ENCODE measurements at regions not wholly inside any gene's neighbourhood (a gene's known extent, or its start where the extent isn't known, plus 50 kb on each side); places are given as distances from the start of the nearest gene placed in this dataset.

GRCh38 chr16:80171746-80172145, 369.0 kb upstream of the DYNLRB2 start (continued):
- TF ChIP-seq, protein P1, sequence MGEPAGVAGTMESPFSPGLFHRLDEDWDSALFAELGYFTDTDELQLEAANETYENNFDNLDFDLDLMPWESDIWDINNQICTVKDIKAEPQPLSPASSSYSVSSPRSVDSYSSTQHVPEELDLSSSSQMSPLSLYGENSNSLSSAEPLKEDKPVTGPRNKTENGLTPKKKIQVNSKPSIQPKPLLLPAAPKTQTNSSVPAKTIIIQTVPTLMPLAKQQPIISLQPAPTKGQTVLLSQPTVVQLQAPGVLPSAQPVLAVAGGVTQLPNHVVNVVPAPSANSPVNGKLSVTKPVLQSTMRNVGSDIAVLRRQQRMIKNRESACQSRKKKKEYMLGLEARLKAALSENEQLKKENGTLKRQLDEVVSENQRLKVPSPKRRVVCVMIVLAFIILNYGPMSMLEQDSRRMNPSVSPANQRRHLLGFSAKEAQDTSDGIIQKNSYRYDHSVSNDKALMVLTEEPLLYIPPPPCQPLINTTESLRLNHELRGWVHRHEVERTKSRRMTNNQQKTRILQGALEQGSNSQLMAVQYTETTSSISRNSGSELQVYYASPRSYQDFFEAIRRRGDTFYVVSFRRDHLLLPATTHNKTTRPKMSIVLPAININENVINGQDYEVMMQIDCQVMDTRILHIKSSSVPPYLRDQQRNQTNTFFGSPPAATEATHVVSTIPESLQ (CRISPR knock-in tag; IDR thresholded peaks at IDR 0.05): no peak
- TF ChIP-seq AR (CRISPR knock-in tag; IDR thresholded peaks at IDR 0.05) (no peak), MXD4 (CRISPR knock-in tag; IDR thresholded peaks at IDR 0.05; ENCODE audit: borderline replicate concordance) (no peak)
- TF ChIP-seq, protein P2, sequence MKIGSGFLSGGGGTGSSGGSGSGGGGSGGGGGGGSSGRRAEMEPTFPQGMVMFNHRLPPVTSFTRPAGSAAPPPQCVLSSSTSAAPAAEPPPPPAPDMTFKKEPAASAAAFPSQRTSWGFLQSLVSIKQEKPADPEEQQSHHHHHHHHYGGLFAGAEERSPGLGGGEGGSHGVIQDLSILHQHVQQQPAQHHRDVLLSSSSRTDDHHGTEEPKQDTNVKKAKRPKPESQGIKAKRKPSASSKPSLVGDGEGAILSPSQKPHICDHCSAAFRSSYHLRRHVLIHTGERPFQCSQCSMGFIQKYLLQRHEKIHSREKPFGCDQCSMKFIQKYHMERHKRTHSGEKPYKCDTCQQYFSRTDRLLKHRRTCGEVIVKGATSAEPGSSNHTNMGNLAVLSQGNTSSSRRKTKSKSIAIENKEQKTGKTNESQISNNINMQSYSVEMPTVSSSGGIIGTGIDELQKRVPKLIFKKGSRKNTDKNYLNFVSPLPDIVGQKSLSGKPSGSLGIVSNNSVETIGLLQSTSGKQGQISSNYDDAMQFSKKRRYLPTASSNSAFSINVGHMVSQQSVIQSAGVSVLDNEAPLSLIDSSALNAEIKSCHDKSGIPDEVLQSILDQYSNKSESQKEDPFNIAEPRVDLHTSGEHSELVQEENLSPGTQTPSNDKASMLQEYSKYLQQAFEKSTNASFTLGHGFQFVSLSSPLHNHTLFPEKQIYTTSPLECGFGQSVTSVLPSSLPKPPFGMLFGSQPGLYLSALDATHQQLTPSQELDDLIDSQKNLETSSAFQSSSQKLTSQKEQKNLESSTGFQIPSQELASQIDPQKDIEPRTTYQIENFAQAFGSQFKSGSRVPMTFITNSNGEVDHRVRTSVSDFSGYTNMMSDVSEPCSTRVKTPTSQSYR (CRISPR knock-in tag; IDR thresholded peaks at IDR 0.05): no peak
- TF ChIP-seq, protein P3, sequence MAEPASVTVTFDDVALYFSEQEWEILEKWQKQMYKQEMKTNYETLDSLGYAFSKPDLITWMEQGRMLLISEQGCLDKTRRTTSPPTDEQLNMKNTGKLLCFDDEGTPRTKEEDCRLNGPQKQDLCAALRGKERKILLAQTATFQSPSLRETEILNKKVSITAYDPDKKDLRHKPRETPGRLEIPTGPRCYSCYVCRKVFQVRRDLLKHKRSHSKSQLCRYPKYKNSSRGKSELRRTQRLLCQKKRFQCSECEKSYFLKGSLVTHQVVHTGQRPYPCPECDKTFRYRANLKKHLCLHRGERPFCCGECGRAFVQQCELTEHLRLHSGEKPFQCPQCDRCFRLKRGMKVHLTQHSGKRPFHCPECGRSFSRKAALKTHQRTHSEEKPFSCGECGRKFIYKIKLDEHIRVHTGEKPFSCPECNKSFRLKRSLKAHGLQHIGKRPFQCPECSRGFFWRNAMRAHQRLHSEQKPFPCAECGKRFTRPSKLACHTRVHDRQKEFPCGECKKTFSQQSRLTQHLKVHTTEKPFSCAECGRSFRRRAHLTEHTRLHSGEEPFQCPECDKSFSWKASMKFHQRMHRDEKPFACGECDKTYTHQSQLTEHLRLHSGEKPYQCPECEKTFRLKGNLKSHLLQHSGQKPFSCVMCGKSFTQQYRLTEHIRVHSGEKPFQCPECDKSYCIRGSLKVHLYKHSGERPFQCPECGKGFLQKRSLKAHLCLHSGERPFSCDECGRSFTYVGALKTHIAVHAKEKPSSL (CRISPR knock-in tag; conservative IDR thresholded peaks at IDR 0.05): no peak

DNA sequence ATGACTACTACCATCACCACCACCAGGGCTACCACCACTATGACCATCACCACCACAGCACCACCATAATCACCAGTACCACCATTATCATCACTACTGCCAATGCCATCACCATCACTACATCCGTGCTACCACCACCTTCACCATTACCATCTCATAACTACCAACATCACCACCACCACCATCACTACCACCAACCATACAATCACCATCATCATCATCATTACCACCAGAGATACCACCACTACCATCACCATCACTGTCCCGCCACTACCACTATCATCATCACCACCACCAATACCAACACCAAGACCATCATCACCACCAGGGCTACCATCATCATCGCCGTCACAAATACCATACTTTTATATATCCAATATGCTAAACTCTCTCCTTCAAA, 369.6 kb upstream of the DYNLRB2 start:
- TF ChIP-seq, protein P2 (CRISPR knock-in tag; IDR thresholded peaks at IDR 0.05): no peak
- no peak for TF ChIP-seq ETV6 (CRISPR knock-in tag; IDR thresholded peaks at IDR 0.05)
- Mint-ChIP-seq H3K4me1 (no peaks in the 10 kb centered on the region), H3K27ac (no peak overlapping the region), H3K36me3 (no peaks in the 10 kb centered on the region), H3K27me3 (ENCODE audit: low read depth) (no peaks in the 10 kb centered on the region), H3K4me3 (no peak overlapping the region), H3K9me3 (peaks cover 9% of the 10 kb centered on the region)
- ChIA-PET POLR2A (no interaction called here), CTCF (no interaction called here)
- ATAC-seq: no peak
- DNase-seq (ENCODE audit: low spot score): no peak

DNA sequence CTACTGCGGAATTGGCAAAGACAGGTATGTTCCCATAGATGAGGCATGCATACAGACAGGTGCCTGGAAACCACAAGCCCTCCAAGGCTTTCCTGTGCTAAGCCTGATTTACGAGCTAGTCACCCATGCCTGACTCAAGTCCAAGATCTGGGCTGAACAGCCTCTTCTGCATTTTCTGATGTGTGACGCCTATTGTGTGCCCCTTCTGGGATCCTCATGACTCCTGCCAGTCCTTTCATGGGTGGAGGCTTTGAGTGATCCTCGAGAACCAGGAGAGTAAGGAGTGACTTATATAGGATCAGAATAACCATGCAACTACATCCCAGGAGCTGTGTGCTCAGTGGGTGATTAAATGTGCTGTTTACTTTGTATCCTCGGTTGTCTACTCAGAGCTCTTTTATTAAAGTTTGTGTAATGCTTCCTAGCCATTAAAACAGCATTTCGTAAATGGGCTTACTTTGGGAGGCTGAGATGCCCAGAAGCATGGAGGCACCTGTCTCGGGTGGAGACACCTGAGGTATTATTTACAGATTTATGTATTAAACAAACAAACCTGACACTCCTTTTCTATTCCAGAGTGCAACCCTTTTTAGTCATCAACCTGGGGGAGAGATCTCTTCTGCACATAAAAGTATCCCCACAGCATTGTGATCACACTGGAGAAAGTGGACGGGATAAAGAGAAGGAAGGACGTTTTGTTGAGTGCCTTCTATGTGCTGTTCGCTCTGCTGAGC, 373.0 kb upstream of the DYNLRB2 start:
- DNase-seq (ENCODE audit: low spot score): no peak
- Mint-ChIP-seq H3K27me3 (ENCODE audit: low read depth) (no peaks in the 10 kb centered on the region), H3K9me3 (peaks cover 15% of the 10 kb centered on the region), H3K4me3 (no peak overlapping the region), H3K27ac (no peak overlapping the region), H3K4me1 (no peaks in the 10 kb centered on the region), H3K36me3 (peaks cover 4% of the 10 kb centered on the region)
- ATAC-seq: no peak
- POLR2A ChIA-PET: no interaction called here
- CTCF ChIA-PET: no interaction called here
- TF ChIP-seq HMGXB4 (CRISPR knock-in tag; IDR thresholded peaks at IDR 0.05): no peak
- TF ChIP-seq ZBTB43 (CRISPR knock-in tag; IDR thresholded peaks at IDR 0.05): no peak
- TF ChIP-seq, protein P2 (CRISPR knock-in tag; IDR thresholded peaks at IDR 0.05): no peak
- TF ChIP-seq CDX4 (CRISPR knock-in tag; IDR thresholded peaks at IDR 0.05; ENCODE audit: borderline replicate concordance): no peak
- no peak for TF ChIP-seq FOXJ3 (CRISPR knock-in tag; IDR thresholded peaks at IDR 0.05; ENCODE audit: borderline replicate concordance)

Measured in WTC11 (cell line).